ENCODE measurements at regions not wholly inside any gene's neighbourhood (a gene's known extent, or its start where the extent isn't known, plus 50 kb on each side); places are given as distances from the start of the nearest gene placed in this dataset.

GRCh38 chr1:187716160-187716559, 887.4 kb downstream of the PLA2G4A start:
- TF ChIP-seq POLR2AphosphoS5 (IDR thresholded peaks at IDR 0.05) (no peak), CTCF (IDR thresholded peaks at IDR 0.05; ENCODE audit: poor library complexity, severe bottlenecking) (no peak), REST (IDR thresholded peaks at IDR 0.05; ENCODE audit: borderline replicate concordance) (no peak), TAF1 (IDR thresholded peaks at IDR 0.05; ENCODE audit: low read depth) (no peak), MXI1 (conservative IDR thresholded peaks at IDR 0.05; ENCODE audit: poor library complexity, severe bottlenecking) (no peak), EZH2 (IDR thresholded peaks at IDR 0.05; ENCODE audit: borderline replicate concordance, insufficient read depth, low read length, poor library complexity, severe bottlenecking) (no peak), RAD21 (conservative IDR thresholded peaks at IDR 0.05) (no peak)
